ENCODE measurements at regions not wholly inside any gene's neighbourhood (a gene's known extent, or its start where the extent isn't known, plus 50 kb on each side); places are given as distances from the start of the nearest gene placed in this dataset.

GRCh38 chr20:11197851-11198250 lies 524.1 kb upstream of the JAG1 start:
- no peaks in the 10 kb centered on the region for H3K36me3 ChIP-seq (ENCODE audit: insufficient read depth)
- H3K9me3 Mint-ChIP-seq: no peaks in the 10 kb centered on the region
- H3K4me3 ChIP-seq: no peak overlapping the region
- H2AFZ ChIP-seq: no peak overlapping the region
- no peak for DNase-seq (ENCODE audit: low spot score)
- peaks cover 14% of the 10 kb centered on the region for H3K4me1 Mint-ChIP-seq
- TF ChIP-seq EZH2 (IDR thresholded peaks at IDR 0.05; ENCODE audit: low read depth, unreplicated experiment): no peak
- TF ChIP-seq POLR2AphosphoS5 (IDR thresholded peaks at IDR 0.05; ENCODE audit: low read depth): no peak
- TF ChIP-seq CTCF (conservative IDR thresholded peaks at IDR 0.05; ENCODE audit: low read depth in 2 of 2): no peak
- TF ChIP-seq CREB1 (CRISPR knock-in tag; IDR thresholded peaks at IDR 0.05; ENCODE audit: low read depth): no peak
- TF ChIP-seq JUNB (IDR thresholded peaks at IDR 0.05; ENCODE audit: unreplicated experiment): no peak
- no peak for TF ChIP-seq ZNF331 (CRISPR knock-in tag; IDR thresholded peaks at IDR 0.05; ENCODE audit: low read depth)
- TF ChIP-seq STAT1 (IDR thresholded peaks at IDR 0.05; ENCODE audit: unreplicated experiment): no peak
- TF ChIP-seq ZNF462 (CRISPR knock-in tag; IDR thresholded peaks at IDR 0.05): no peak
- no peak for TF ChIP-seq EZH2phosphoT487 (IDR thresholded peaks at IDR 0.05; ENCODE audit: unreplicated experiment)
- TF ChIP-seq NANOG (IDR thresholded peaks at IDR 0.05; ENCODE audit: borderline replicate concordance): no peak
- no peak for TF ChIP-seq REST (IDR thresholded peaks at IDR 0.05; ENCODE audit: unreplicated experiment)
- no peak for TF ChIP-seq ETS1 (IDR thresholded peaks at IDR 0.05)
- TF ChIP-seq ZNF114 (CRISPR knock-in tag; IDR thresholded peaks at IDR 0.05): no peak
- H3F3A ChIP-seq (replicated peaks; ENCODE audit: low read depth): no peaks in the 10 kb centered on the region
- H4K20me1 ChIP-seq (replicated peaks; ENCODE audit: insufficient read depth): no peaks in the 10 kb centered on the region
- ATAC-seq: no peak
- H3K4me2 ChIP-seq: no peak overlapping the region
- H3K4me1 ChIP-seq (ENCODE audit: insufficient read depth): peaks cover 9% of the 10 kb centered on the region; the same call in 1 of the 2 replicates
- no peak overlapping the region for H3K4me3 Mint-ChIP-seq
- H3K27ac Mint-ChIP-seq: no peak overlapping the region; the same call in 1 of the 2 replicates
- no peak overlapping the region for H3K27ac ChIP-seq (ENCODE audit: low read depth)
- no peaks in the 10 kb centered on the region for H3K9me2 ChIP-seq (ENCODE audit: insufficient read depth)
- no peaks in the 10 kb centered on the region for H3K36me3 Mint-ChIP-seq (ENCODE audit: low read depth)
- H3K27me3 ChIP-seq (ENCODE audit: insufficient read depth): no peaks in the 10 kb centered on the region
- no peaks in the 10 kb centered on the region for H3K27me3 Mint-ChIP-seq (ENCODE audit: insufficient read depth, low read depth, poor library complexity)
- H3K79me2 ChIP-seq (replicated peaks; ENCODE audit: insufficient read depth): no peaks in the 10 kb centered on the region

All from GM23338 (cell line).